C1 segment of cervical spinal cord (tissue), 14 donors: ENCODE measurements at regions not wholly inside any gene's neighbourhood (a gene's known extent, or its start where the extent isn't known, plus 50 kb on each side); places are given as distances from the start of the nearest gene placed in this dataset.

Experiments used
- DNase-seq, 14 donors: peaks; one replicate each; lab custom pipeline; 2025; lab: John Stamatoyannopoulos, UW

DNA sequence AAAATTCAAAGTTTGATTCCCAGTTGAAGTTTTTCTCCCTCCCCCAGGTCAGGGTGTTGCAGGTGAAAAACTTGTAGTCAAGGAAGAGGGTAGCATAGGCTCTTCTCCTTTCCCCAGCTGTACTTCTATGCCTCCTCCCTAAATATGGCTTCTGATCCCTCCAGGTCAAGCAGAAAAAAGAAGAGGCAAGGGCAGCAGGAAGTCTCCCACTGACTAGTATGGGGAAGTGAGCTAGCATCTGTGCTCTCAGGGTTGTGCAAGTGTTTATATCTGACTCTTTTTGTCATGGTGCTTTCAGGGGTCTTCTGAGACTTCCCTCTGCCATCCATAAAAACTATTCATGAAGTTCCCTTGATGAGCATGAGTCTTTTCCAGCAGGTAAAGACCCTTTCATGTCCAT lies 76.0 kb downstream of the ATPSCKMT start:
- peak in 2 of 14 donors; percentile 1 to 4 for DNase-seq

DNA sequence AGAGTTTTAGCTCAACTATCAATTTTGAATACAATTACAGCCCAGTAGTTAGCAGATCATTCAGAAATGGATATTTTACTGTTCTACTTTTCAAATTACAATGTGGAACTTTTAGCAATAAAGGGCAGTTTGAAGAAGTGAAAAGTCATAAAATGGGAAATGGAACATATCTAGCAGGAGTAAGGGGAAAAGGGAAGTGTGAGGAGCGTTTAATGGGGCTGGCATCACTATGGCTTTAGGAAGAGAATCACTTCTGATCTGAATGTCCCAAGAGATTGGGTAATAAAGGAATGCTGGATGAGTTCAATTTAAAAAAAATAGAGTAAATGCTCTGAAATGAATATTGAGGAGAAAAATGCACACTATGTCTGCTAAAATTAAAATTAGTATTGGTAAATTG lies 77.4 kb downstream of the ATPSCKMT start:
- no peak for DNase-seq

DNA sequence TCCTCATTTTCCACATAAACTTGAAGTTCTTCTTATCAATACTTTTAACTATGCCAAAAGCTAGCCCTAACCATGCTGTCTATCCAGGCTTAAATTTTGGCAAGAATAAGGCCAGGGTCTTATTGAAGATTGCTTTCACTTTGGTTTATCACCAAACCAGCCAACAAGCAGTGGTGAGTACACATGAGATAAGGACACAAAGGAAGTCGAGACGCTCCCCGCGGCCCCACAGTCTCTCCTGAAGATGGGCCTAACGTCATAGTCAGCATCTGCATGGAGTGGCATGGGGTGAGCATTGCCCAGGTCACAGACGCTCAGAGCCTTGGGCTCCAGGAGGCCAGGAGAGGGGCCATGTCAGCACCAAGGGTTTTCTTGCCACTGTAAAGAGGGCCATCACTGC lies 80.3 kb downstream of the ATPSCKMT start:
- no peak for DNase-seq

GRCh38 chr5:10168254-10168653 lies 81.4 kb downstream of the ATPSCKMT start:
- no peak for DNase-seq

DNA sequence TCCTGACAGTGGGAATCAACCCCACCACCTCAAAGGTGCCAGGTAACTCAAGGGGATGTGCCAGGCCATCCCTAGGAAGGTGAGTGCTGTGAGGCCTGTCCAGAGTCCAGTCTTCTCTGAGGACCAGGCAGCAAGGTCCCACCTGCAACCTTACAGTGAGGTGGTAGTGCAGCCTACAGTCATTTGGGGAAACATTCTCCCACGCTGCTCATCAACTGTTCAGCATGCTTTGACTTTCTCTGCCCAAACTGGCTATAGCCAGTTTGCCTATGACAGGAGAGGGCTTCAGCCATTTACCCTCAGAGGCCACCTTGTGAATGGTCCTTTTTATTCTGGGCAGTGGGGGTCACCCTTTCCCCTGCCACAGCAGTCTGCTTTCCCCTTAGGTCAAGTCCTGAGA lies 81.9 kb downstream of the ATPSCKMT start:
- no peak for DNase-seq

DNA sequence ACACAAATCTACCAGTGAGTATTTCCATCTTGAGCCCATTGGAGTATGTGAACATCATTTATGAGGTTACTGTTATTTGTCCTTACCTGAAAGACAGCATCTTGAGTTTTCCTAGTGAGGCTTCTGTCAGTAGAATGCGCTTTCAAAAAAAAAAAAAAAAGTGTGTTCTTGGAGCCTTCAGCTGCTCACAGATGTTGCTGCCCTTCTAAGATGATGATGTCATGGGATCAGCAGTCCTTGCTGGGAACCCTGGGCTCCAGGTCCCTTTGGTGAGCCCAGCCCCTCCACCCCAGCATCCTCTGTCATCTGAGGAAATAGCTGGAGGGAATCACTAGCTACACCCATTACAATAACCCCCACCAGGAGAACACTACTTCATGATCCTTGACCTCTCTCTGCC lies 83.3 kb downstream of the ATPSCKMT start:
- no peak for DNase-seq

GRCh38 chr5:10162468-10162867 lies 87.2 kb downstream of the ATPSCKMT start:
- DNase-seq, result no peak

DNA sequence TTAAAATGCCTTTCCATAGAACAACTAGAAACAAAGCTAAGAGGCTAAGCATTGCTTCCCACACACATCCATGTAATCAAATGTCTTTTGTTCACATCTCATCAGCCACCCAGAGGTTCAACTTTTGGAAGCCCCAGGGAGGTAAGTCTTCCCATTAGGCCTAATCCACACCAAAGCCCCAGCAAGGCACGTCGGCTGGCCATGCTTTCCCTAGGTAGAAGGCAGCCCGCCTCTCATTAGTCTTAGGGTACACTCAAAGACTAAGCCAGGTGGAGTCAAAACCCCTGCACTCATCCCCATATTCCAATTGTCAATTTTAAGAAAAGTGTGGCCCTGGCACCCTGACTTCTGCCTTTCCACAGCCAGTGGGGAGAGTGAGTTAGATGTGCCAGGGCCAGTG lies 87.9 kb downstream of the ATPSCKMT start:
- DNase-seq, result no peak

DNA sequence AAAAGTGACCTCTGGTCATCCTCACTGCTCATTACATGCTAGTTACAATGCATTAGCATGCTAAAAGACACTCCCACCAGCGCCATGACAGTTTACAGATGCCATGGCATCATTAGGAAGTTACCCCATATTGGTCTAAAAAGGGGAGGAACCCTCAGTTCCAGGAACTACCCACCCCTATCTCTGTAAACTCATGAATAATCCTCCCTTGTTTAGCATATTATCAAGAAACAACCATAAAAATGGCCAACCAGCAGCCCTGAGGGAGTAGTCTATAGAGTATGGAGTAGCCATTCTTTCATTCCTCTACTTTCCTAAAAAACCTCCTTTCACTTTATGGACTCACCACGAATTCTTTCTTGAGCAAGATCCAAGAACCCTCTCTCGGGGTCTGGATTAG lies 89.4 kb downstream of the ATPSCKMT start:
- no peak for DNase-seq

- DNase-seq, result no peak
Observed at GRCh38 chr5:10158886-10159285, 90.8 kb downstream of the ATPSCKMT start.

DNA sequence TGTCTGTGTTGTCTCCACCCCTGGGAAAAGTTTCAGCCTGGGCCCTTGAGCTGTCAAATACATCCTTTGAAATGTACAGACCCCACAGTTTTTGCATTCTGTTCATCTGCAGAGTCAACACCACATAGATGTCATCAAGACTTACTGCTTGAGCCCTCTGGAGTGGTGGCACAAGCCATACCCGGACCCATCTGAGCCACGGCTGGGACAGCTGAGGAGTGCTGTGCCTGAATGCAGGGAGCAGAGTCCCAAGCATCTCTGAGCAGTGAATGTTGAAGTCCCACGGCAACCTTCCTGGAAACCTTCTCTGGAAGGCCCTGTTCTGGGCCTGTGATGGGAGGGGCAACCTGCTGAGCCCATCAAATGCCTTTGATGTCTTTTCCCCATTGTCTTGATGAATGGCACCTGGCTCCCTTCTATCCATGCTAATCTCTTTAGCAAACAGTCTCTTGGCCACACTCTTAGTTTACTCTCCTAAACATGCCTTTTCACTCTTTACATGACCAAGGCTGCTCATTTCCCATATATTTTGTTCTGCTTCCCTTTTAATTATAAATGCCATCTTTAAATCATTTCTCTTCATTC lies 92.5 kb downstream of the ATPSCKMT start:
- no peak for DNase-seq

DNA sequence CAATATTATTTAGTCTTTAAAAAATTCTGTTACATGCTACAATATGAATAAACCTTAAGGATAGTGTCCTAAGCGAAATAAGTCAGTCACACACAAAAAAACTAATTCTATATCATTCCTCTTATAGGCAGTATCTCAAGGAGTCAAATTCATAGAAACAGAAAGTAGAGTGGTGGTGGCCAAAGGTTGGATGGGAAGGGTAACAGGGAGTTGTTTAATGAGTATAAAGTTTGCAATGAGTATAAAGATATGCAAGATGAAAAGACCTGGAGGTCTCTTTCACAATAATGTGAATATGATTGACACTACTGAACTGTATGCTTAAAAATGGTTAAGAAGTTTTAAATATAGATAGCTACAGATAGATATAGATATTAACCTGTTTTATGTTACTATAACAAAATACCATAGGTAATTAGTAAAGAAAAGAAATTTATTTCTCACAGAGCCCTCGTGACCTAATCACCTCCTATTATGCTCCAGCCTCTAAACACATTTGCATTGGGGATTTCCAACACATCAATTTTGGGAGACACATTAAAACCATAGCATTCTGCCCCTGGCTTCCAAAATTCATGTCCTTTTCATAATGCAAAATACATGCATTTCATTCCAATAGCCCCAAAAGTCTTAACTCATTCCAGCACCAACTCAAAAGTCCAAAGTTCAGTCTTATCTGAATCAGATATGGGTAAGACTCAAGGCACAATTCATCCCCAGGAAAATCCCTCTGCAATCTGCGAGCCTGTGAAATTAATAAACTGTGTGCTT lies 93.6 kb downstream of the ATPSCKMT start:
- DNase-seq, result no peak

DNA sequence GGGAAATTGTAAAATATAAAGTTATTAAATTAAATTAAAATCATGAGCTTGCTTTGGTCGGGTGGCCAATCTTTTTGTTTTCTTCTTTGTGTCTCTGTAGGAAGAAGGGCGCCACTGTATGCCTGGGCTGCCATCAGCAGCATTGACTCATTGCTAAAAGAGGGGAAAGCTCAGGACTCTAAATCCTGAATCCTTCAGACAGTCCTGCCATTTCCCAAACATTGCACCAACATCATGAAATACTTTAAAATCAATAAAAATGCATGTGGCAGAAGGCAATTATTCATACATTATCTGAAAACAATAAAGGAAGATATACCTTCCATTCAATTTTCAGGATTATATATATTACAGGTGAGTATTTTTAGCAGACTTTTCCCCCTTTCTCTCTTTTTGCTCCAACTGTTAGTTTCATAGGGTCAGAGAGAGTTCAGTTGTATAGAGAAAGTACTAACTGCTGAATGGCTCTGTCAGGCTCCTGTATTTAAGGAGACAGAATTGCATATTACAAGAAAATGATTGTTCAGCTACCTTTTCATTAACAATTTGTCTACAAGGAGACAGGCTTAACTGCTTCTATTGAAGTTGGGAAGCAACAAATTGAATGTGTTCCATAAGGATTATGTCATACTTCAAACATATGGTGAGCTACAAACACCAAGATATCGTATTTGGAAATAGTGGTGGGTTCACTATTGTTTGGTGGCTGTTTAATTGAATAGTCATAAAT lies 95.7 kb downstream of the ATPSCKMT start:
- DNase-seq, result no peak

GRCh38 chr5:10153394-10153793 lies 96.3 kb downstream of the ATPSCKMT start:
- DNase-seq, result no peak

DNA sequence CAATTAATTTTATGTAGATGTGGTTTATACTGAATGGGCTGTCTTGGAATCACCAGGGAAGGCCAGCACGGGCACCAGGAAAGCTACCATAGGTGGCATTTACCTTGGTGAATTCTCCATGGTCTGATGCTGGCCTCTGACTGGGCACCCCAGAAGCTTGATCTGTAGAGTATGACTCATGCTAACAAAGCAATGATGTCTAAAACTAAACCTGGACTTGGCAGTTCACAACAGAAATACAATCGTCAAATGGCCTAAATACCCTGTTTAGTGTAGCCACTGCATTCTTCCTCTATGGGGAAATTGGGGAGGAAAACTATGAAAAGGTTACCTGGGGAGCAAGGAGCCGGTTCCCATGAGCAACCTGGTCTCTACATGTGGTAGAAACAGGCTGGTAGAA lies 98.0 kb downstream of the ATPSCKMT start:
- DNase-seq, result no peak

GRCh38 chr5:10149911-10150310 lies 99.8 kb downstream of the ATPSCKMT start:
- no peak for DNase-seq

- no peak for DNase-seq
Observed at GRCh38 chr5:10145923-10146401, 103.7 kb downstream of the ATPSCKMT start.

GRCh38 chr5:10144040-10144439 lies 105.6 kb downstream of the ATPSCKMT start:
- no peak for DNase-seq

DNA sequence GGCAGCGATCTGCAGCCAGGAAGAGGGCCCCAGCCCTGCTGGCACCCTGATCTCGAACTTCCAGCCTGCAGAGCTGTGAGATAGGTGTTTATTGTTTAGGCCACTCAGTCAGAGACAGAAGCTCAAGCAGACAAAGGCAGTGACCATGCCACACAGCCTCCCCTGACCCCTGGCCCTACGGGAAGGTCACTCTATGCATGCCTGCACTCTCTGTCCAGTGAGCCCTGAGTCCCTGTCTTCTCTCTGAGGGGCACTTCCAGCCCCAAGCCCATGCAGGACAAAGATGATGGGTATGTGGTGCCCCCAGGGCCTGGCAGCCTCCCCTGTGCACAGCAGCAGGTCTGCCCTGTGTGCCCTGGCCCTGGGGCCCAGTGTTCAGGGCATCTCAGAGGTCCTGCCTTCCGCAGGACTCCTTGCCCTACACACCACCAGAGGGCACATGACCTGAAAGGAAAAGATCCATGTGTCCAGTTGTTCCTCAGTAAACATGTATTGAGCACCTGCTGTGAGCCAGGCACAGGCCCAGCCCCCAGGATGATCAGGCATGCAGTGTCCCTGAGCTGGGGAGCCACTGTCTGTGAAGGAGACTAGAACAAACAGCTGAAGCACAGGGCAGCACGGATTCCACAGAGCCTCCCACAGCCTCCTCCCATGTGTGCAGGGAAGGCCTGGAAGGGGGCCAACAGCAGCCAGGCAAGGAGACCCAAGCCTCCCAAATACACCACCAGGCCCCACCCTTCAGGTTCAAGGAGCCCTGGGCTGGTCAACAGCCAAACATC lies 109.3 kb downstream of the ATPSCKMT start:
- no peak for DNase-seq

DNA sequence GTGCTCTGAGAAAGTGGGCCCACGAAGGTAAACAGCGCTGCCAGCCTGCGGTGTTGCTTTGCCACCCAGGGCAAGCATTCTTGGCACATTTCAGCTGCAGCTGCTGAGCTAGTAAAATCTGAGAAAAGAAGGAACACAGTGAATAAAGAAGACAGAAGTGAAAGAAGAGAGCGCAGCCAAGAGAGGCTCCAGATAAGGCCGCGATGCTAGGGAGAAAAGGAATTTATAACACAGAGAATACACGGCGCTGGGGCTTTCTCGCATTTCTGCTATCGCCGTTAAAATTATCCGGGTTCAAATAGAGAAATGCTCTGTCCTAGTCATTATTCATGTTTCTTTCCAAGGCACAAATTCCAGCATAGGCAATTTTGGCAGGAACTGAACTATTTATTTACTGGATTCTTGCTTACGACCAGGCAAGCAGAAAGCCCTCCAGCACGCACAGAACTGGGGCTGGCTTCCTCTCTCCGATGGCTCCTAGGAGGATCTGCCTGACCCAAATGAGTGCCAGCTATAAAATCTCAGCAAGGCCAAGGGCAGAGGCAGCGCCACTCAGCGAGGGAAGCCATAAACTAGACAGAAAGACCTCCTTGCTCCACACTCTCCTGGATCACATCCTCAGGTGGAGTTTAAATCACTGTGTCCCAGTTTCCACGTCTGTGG lies 111.2 kb downstream of the ATPSCKMT start:
- peak in 3 of 14 donors; percentile 26 to 48 (median 44) for DNase-seq

DNA sequence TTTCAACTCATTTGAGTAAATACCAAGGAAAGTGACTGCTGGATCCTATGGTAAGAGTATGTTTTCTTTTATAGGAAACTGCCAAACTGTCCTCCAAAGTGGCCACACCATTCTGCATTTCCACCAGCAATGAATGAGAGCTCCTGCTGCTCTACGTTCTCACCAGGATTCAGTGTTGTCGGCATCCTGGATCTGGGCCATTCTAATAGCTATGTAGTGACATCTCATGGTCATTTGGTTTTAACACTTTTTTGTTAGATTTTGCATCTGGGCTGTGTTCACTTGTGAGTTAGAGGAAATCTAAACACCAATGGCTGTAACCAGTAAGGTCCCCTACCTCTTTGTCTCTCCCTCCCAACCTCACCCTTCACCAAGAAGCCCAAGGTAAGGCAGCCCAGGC lies 115.9 kb downstream of the ATPSCKMT start:
- no peak for DNase-seq
